ENCODE measurements at regions not wholly inside any gene's neighbourhood (a gene's known extent, or its start where the extent isn't known, plus 50 kb on each side); places are given as distances from the start of the nearest gene placed in this dataset.

DNA sequence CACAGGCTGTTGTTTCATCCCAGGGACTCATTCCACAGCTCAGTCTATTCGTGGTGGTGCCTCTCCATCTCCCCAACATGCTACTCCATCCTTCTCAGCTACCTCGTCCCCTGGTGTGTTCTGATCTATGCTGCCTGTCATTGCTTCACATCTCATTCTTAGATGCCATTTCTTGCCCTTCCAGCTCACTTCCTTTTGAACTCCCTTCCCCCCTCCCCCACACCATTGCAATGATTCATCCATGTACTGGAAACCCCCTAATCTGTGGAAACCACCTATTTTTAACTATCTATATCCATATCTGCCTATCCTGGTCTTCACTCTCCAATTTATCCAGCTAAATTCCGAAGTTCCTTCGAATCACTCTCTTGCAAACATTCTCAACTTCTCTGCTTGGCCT lies 65.7 kb upstream of the PARD3B start:
- ChIA-PET POLR2A (no interaction called here), CTCF (no interaction called here)
- DNase-seq (ENCODE audit: low read depth in 1 of 2, low spot score in 1 of 2), result peak; percentile 7 to 23
- no peak overlapping the region; a peak in 1 of 6 replicates for H3K27ac ChIP-seq
- H3K4me2 ChIP-seq, result peak overlapping the region; percentile 36; the same call in 1 of the 3 replicates
- WGBS (ENCODE audit: missing lambda C conversion rate), result 40% methylated on average over 4 of the region's 4 CpGs
- ATAC-seq, result peak in 1 of 2 experiments; percentile 39; a peak in 2 of 6 replicates
- no peak overlapping the region for H3K4me3 ChIP-seq
- H3K4me1 ChIP-seq, result peaks cover 8% of the 10 kb centered on the region; the same call in 2 of the 3 replicates
- FAIRE-seq, result no peak
- TF ChIP-seq ZSCAN20 (CRISPR knock-in tag; IDR thresholded peaks at IDR 0.05), result no peak
- no peak for TF ChIP-seq KDM1A (IDR thresholded peaks at IDR 0.05; ENCODE audit: low read depth)
- TF ChIP-seq, protein P1, sequence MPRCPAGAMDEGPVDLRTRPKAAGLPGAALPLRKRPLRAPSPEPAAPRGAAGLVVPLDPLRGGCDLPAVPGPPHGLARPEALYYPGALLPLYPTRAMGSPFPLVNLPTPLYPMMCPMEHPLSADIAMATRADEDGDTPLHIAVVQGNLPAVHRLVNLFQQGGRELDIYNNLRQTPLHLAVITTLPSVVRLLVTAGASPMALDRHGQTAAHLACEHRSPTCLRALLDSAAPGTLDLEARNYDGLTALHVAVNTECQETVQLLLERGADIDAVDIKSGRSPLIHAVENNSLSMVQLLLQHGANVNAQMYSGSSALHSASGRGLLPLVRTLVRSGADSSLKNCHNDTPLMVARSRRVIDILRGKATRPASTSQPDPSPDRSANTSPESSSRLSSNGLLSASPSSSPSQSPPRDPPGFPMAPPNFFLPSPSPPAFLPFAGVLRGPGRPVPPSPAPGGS (IDR thresholded peaks at IDR 0.05), result no peak
- H3K9me3 ChIP-seq, result no peaks in the 10 kb centered on the region

DNA sequence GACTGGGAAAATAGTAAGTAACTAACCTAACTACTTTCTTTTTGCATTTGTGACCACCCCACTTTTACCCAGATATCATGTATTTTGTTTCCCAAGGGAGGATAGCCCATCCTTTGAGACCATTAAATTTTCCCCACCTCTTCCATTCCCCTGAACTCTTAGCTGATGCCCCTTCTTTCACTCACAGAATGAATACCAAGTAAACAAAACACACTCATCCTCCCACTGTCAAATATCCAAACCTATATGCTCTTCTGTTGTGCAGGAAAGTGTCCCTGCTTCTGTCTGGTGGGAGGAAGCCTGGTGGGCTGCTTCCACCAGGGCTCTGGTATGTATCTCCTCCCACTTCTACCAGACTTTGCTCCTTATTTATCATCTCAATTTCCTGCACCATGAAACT lies 64.6 kb upstream of the PARD3B start:
- ChIA-PET CTCF (interaction anchor here (0.7 kb wide), 1 partner anchor 37 kb away, joined by 3 read pairs; no protein-coding TSS in a partner anchor), POLR2A (no interaction called here)
- Histone ChIP-seq H3K4me3 (no peak overlapping the region), H3K27ac (no peak overlapping the region), H3K9me3 (no peaks in the 10 kb centered on the region), H3K4me2 (no peak overlapping the region), H3K4me1 (peaks cover 8% of the 10 kb centered on the region; the same call in 2 of the 3 replicates)
- TF ChIP-seq HOXB13 (CRISPR knock-in tag; IDR thresholded peaks at IDR 0.05; ENCODE audit: low read depth) (no peak), POLR2A (IDR thresholded peaks at IDR 0.05; ENCODE audit: low read length) (no peak), PHF8 (IDR thresholded peaks at IDR 0.05; ENCODE audit: borderline replicate concordance, low read depth) (no peak), MAZ (IDR thresholded peaks at IDR 0.05; ENCODE audit: borderline replicate concordance, low read depth, low read length) (no peak), EHF (CRISPR knock-in tag; IDR thresholded peaks at IDR 0.05) (no peak), ZC3H11A (IDR thresholded peaks at IDR 0.05) (no peak), ZNF302 (CRISPR knock-in tag; IDR thresholded peaks at IDR 0.05) (no peak), POLR2AphosphoS2 (conservative IDR thresholded peaks at IDR 0.05; ENCODE audit: low read length) (no peak), JUN (IDR thresholded peaks at IDR 0.05) (no peak), NFE2L2 (conservative IDR thresholded peaks at IDR 0.05; ENCODE audit: low read length) (no peak), HDAC2 (IDR thresholded peaks at IDR 0.05) (no peak), RNF2 (IDR thresholded peaks at IDR 0.05; ENCODE audit: borderline replicate concordance, low read depth) (no peak), EHMT2 (IDR thresholded peaks at IDR 0.05; ENCODE audit: low read depth) (no peak), RCOR1 (IDR thresholded peaks at IDR 0.05; ENCODE audit: low read depth, low read length) (no peak)
- TF ChIP-seq, protein P2, sequence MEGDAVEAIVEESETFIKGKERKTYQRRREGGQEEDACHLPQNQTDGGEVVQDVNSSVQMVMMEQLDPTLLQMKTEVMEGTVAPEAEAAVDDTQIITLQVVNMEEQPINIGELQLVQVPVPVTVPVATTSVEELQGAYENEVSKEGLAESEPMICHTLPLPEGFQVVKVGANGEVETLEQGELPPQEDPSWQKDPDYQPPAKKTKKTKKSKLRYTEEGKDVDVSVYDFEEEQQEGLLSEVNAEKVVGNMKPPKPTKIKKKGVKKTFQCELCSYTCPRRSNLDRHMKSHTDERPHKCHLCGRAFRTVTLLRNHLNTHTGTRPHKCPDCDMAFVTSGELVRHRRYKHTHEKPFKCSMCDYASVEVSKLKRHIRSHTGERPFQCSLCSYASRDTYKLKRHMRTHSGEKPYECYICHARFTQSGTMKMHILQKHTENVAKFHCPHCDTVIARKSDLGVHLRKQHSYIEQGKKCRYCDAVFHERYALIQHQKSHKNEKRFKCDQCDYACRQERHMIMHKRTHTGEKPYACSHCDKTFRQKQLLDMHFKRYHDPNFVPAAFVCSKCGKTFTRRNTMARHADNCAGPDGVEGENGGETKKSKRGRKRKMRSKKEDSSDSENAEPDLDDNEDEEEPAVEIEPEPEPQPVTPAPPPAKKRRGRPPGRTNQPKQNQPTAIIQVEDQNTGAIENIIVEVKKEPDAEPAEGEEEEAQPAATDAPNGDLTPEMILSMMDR (IDR thresholded peaks at IDR 0.05), result no peak
- TF ChIP-seq, protein P3, sequence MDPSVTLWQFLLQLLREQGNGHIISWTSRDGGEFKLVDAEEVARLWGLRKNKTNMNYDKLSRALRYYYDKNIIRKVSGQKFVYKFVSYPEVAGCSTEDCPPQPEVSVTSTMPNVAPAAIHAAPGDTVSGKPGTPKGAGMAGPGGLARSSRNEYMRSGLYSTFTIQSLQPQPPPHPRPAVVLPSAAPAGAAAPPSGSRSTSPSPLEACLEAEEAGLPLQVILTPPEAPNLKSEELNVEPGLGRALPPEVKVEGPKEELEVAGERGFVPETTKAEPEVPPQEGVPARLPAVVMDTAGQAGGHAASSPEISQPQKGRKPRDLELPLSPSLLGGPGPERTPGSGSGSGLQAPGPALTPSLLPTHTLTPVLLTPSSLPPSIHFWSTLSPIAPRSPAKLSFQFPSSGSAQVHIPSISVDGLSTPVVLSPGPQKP (IDR thresholded peaks at IDR 0.05; ENCODE audit: low read depth, low read length), result no peak
- TF ChIP-seq, protein P4, sequence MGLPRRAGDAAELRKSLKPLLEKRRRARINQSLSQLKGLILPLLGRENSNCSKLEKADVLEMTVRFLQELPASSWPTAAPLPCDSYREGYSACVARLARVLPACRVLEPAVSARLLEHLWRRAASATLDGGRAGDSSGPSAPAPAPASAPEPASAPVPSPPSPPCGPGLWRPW (IDR thresholded peaks at IDR 0.05), result no peak
- ATAC-seq (no peak), DNase-seq (ENCODE audit: low read depth in 1 of 2, low spot score in 1 of 2) (no peak), FAIRE-seq (no peak)

DNA sequence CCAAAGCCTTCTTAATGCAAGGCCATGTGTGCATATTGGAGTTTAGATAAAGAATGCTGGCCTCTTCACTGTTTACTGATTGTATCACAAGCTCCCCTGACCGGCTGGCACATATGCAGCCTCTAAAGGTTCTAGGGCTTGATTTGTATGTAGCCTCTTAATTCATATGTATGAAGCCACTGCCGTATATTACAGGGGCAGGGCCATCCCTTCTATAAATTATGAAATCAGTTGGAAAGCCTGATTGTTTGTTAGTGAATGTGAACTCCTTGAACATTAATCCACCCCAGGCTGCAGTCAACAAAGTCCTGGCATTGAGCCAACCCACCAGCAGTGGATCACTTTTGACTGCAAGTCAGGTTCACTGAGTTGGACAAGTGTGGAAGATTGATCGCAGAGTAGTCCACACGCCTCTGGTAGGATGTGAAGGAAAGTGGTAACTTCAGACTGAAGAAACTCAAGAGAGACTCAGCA lies 61.6 kb upstream of the PARD3B start:
- Histone ChIP-seq H3K27ac (no peak overlapping the region), H3K4me3 (no peak overlapping the region), H3K4me1 (peaks cover 8% of the 10 kb centered on the region; the same call in 2 of the 3 replicates), H3K4me2 (no peak overlapping the region), H3K9me3 (no peaks in the 10 kb centered on the region)
- CTCF ChIA-PET, result no interaction called here
- POLR2A ChIA-PET, result no interaction called here
- 56% methylated on average over 4 of the region's 4 CpGs for WGBS (ENCODE audit: missing lambda C conversion rate)
- no peak for TF ChIP-seq RFX5 (IDR thresholded peaks at IDR 0.05)
- TF ChIP-seq SMC3 (IDR thresholded peaks at IDR 0.05), result no peak
- no peak for TF ChIP-seq HDAC2 (IDR thresholded peaks at IDR 0.05)
- TF ChIP-seq JUN (IDR thresholded peaks at IDR 0.05), result no peak
- TF ChIP-seq RCOR1 (IDR thresholded peaks at IDR 0.05; ENCODE audit: low read depth, low read length), result no peak
- no peak for TF ChIP-seq RARB (CRISPR knock-in tag; IDR thresholded peaks at IDR 0.05)
- TF ChIP-seq FOSL2 (IDR thresholded peaks at IDR 0.05), result no peak
- TF ChIP-seq FOSL2 (CRISPR knock-in tag; IDR thresholded peaks at IDR 0.05), result no peak
- TF ChIP-seq HEYL (CRISPR knock-in tag; IDR thresholded peaks at IDR 0.05), result no peak
- FAIRE-seq (no peak), ATAC-seq (no peak), DNase-seq (ENCODE audit: low read depth in 1 of 2, low spot score in 1 of 2) (no peak)
